Activated naive CD8-positive, alpha-beta T cell treated with anti-CD3 and anti-CD28 coated beads, Interleukin-2, amount 10 ng/mL, durations not matched to agents 7 days and 5 days (primary cell): ENCODE measurements at regions not wholly inside any gene's neighbourhood (a gene's known extent, or its start where the extent isn't known, plus 50 kb on each side); places are given as distances from the start of the nearest gene placed in this dataset.
"Not testable (repeated sequence)": the region's sequence is repeated elsewhere in the genome, so short reads cannot be mapped to it uniquely, and the experiment has no call there.

Experiments used
- ATAC-seq: fragments of 150-1000 bp; cut with Tn5 transposase; one replicate; pipeline ENCODE4 v1.10.0; 2021; ENCODE audit warnings: low read depth, moderate library complexity
- POLR2A ChIA-PET: fragments of 350-600 bp; sonication (Branson Sonifier 250); formaldehyde crosslinking; loops from one replicate; lab custom pipeline; 2021; ENCODE audit warnings: antibody characterized with exemption; lab: Charles Lee
- DNase-seq: peaks from one replicate; pipeline ENCODE4 v3.0.0; 2021
- H3K27ac Mint-ChIP-seq: one replicate; pipeline ENCODE4 v1.8.0; 2022; ENCODE audit warnings: mild to moderate bottlenecking, mixed read lengths
- H3K27me3 Mint-ChIP-seq: one replicate; pipeline ENCODE4 v1.8.0; 2022; ENCODE audit warnings: mild to moderate bottlenecking, moderate library complexity, mixed read lengths
- H3K36me3 Mint-ChIP-seq: one replicate; pipeline ENCODE4 v1.8.0; 2021; ENCODE audit warnings: mild to moderate bottlenecking, mixed read lengths
- H3K4me1 Mint-ChIP-seq: one replicate; pipeline ENCODE4 v1.8.0; 2021; ENCODE audit warnings: mixed read lengths
- H3K4me3 Mint-ChIP-seq: one replicate; pipeline ENCODE4 v1.8.0; 2022; ENCODE audit warnings: mild to moderate bottlenecking, moderate library complexity, mixed read lengths
- H3K9me3 Mint-ChIP-seq: one replicate; pipeline ENCODE4 v1.8.0; 2021; ENCODE audit warnings: mixed read lengths

- Mint-ChIP-seq H3K27ac (no peak overlapping the region), H3K4me1 (no peaks in the 10 kb centered on the region), H3K4me3 (no peak overlapping the region), H3K36me3 (no peaks in the 10 kb centered on the region), H3K27me3 (peaks cover 2% of the 10 kb centered on the region), H3K9me3 (no peaks in the 10 kb centered on the region)
- DNase-seq (no peak), ATAC-seq (no peak)
- POLR2A ChIA-PET, result no interaction called here
These were observed 224.7 kb upstream of the POU1F1 start for GRCh38 chr3:87501076-87501475.

DNA sequence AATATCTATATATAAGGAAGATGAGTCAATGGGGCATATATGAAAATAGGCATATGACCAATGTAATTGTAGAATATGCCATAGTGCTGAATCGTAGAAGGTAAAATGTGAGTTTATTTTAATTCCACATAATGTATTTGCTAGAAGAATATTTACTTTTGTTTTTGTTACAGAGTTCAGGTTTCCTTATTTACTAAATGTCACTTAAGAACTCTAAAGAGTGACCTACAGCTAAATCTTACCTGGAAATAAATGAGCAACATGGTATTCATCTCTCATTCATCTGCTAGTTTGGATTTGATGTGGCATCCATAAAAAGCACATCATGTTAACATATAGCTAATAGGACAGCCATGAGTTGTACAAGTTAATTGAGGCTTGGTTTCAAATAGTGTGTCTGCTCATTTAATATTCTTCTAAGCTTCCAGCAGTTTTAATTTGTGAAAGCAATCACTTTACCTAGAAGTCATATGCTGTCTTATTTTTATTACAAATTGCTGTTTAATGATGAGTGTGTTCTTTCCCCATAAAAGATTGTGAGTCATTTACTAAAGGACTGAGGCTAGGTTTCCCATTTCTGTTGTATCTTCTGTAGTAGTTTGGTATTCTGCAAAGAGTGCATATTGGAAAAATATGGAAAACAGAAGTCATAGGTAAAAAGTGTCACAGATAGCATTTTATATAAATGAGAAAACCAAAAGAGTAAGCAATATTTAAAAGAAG lies 222.1 kb upstream of the POU1F1 start:
- Mint-ChIP-seq H3K27me3 (no peaks in the 10 kb centered on the region), H3K27ac (no peak overlapping the region), H3K4me1 (no peaks in the 10 kb centered on the region), H3K9me3 (no peaks in the 10 kb centered on the region), H3K36me3 (no peaks in the 10 kb centered on the region), H3K4me3 (no peak overlapping the region)
- DNase-seq (no peak), ATAC-seq (no peak)
- POLR2A ChIA-PET, result no interaction called here

GRCh38 chr3:87495938-87496337 lies 219.6 kb upstream of the POU1F1 start:
- no peaks in the 10 kb centered on the region for H3K9me3 Mint-ChIP-seq
- ATAC-seq, result no peak
- no peak overlapping the region for H3K4me3 Mint-ChIP-seq
- POLR2A ChIA-PET, result no interaction called here
- no peaks in the 10 kb centered on the region for H3K36me3 Mint-ChIP-seq
- H3K4me1 Mint-ChIP-seq, result no peaks in the 10 kb centered on the region
- no peak for DNase-seq
- H3K27ac Mint-ChIP-seq, result no peak overlapping the region
- no peaks in the 10 kb centered on the region for H3K27me3 Mint-ChIP-seq

DNA sequence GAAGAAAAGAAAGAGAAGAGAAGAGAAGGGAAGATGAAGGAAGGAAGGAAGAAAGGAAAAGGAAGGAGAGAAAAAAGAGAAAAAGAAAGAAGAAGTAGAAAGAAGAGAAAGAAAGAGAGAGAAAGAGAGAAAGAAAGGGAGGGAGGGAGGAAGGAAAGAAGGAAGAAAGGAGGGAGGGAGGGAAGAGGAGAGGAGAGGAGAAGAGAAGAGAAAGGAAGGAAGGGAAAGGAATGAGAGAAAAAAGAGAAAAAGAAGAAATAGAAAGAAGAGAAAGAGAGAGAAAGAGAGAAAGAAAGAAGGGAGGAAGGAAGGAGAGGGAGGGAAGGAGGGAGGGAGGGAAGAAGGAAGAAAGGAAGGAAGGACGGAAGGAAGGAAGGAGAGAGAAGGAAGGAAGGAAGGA lies 217.9 kb upstream of the POU1F1 start:
- H3K4me3 Mint-ChIP-seq, result no peak overlapping the region
- H3K27ac Mint-ChIP-seq, result no peak overlapping the region
- no peaks in the 10 kb centered on the region for H3K4me1 Mint-ChIP-seq
- H3K27me3 Mint-ChIP-seq, result no peaks in the 10 kb centered on the region
- H3K36me3 Mint-ChIP-seq, result no peaks in the 10 kb centered on the region
- POLR2A ChIA-PET, result no interaction called here
- ATAC-seq (no peak), DNase-seq (no peak)
- no peaks in the 10 kb centered on the region for H3K9me3 Mint-ChIP-seq

DNA sequence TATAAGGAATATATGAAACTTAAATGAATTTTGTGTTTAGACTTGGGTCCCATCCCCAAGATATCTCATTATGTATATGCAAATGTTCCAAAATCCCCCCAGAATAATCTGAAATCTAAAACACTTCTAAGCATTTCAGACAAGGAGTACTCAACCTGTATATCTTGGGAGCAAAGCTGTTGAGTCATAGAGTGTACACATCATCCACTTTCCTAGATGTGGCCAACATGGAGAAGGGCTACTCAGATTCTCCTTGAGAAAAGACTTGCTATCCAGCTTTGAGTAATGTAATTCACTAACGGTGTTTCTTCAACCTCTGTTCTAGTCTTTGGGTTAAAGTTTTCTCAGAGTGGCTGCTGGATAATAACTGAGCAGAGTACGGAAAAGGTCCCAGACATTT lies 215.5 kb upstream of the POU1F1 start:
- no peak overlapping the region for H3K27ac Mint-ChIP-seq
- H3K9me3 Mint-ChIP-seq, result no peaks in the 10 kb centered on the region
- H3K4me1 Mint-ChIP-seq, result no peaks in the 10 kb centered on the region
- no peak overlapping the region for H3K4me3 Mint-ChIP-seq
- POLR2A ChIA-PET, result no interaction called here
- no peaks in the 10 kb centered on the region for H3K27me3 Mint-ChIP-seq
- no peak for DNase-seq
- no peak for ATAC-seq
- no peaks in the 10 kb centered on the region for H3K36me3 Mint-ChIP-seq

- H3K36me3 Mint-ChIP-seq, result no peaks in the 10 kb centered on the region
These were observed 213.5 kb upstream of the POU1F1 start for GRCh38 chr3:87489892-87490291.

DNA sequence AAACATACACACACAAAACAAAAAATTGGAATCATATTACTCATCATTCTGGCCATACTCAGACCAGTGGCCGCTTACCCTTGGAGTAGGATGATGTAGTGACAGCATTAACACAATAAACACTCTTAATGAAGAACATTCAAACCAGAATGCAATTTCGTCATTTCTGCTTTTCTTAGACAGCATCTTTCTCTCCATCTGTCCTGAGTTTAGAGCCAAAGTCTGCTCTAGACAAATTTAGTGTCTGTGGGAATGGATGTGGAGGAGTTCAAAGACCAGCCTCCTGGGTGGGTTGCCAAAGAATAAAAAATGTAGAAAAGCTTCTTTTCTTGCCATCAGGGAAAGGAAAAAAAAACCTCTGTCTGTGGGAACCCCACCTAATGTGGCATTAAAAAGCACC lies 212.4 kb upstream of the POU1F1 start:
- no peak overlapping the region for H3K4me3 Mint-ChIP-seq

More at GRCh38 chr3:87489892-87490291, 213.5 kb upstream of the POU1F1 start:
- no peak for ATAC-seq
- H3K27me3 Mint-ChIP-seq, result no peaks in the 10 kb centered on the region
- H3K4me3 Mint-ChIP-seq, result no peak overlapping the region
- no peaks in the 10 kb centered on the region for H3K9me3 Mint-ChIP-seq
- POLR2A ChIA-PET, result no interaction called here
- H3K4me1 Mint-ChIP-seq, result no peaks in the 10 kb centered on the region
- no peak for DNase-seq
- H3K27ac Mint-ChIP-seq, result no peak overlapping the region

DNA sequence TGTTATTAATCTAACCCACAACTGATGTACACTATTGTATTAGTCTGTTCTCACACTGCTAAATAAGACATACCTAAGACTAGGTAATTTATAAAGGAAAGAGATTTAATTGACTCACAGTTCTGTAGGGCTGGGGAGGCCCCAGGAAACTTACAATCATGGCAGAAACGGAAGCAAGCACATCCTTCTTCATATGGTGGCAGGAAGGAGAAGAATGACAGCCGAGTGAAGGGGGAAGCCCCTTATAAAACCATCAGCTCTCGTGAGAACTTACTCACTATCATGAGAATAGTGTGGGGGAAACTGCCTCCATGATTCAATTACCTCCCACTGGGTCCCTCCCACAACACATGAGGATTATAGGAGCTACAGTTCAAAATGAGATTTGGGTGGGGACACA lies 210.3 kb upstream of the POU1F1 start:
- ATAC-seq, H3K27ac Mint-ChIP-seq, H3K4me1 Mint-ChIP-seq, DNase-seq, POLR2A ChIA-PET, H3K4me3 Mint-ChIP-seq, H3K36me3 Mint-ChIP-seq, H3K27me3 Mint-ChIP-seq, H3K9me3 Mint-ChIP-seq: not testable (repeated sequence)

More for the DNA sequence above, 212.4 kb upstream of the POU1F1 start:
- no peak overlapping the region for H3K27ac Mint-ChIP-seq
- POLR2A ChIA-PET, result no interaction called here
- no peaks in the 10 kb centered on the region for H3K27me3 Mint-ChIP-seq
- no peaks in the 10 kb centered on the region for H3K36me3 Mint-ChIP-seq
- no peaks in the 10 kb centered on the region for H3K4me1 Mint-ChIP-seq
- ATAC-seq (no peak), DNase-seq (no peak)
- H3K9me3 Mint-ChIP-seq, result no peaks in the 10 kb centered on the region

GRCh38 chr3:87486115-87486514 lies 209.7 kb upstream of the POU1F1 start:
- H3K27ac Mint-ChIP-seq, result no peak overlapping the region
- no peaks in the 10 kb centered on the region for H3K4me1 Mint-ChIP-seq
- H3K36me3 Mint-ChIP-seq, result no peaks in the 10 kb centered on the region
- H3K4me3 Mint-ChIP-seq, result no peak overlapping the region
- no peaks in the 10 kb centered on the region for H3K27me3 Mint-ChIP-seq
- DNase-seq, result no peak
- no peaks in the 10 kb centered on the region for H3K9me3 Mint-ChIP-seq
- no peak for ATAC-seq
- POLR2A ChIA-PET, result no interaction called here

DNA sequence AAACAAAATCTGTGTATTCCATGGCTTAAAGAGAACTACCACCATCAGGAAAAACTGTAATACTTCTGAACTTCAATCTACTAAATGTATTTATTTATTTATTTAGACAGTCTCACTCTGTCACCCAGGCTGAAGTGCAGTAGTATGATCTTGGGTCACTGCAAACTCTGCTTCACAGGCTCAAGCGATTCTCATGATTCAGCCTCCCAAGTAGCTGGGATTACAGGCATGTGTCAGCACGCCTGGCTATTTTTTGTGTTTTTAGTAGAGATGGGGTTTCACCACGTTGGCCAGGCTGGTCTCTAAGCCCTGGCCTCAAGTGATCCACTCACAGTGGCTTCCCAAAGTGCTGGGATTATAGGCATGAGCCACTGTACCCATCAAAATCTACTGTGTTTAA lies 202.3 kb upstream of the POU1F1 start:
- POLR2A ChIA-PET, result no interaction called here
- no peak overlapping the region for H3K27ac Mint-ChIP-seq

DNA sequence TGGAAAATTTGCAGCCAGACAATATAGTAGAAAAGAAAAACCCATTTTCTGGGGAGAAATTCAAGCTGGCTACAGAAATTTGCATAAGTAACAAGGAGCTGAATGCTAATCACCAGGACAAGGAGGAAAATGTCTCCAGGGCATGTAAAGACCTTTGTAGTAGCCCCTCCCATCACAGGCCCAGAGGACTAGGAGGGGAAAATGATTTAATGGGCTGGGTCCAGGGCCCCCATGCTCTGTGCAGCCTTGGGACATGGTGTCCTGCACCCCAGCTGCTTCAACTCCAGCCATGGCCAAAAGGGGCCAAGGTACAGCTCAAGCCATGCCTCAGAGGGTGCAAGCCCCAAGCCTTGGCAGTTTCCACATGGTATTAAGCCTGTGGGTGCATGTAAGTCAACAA lies 197.6 kb upstream of the POU1F1 start:
- Mint-ChIP-seq H3K4me1 (no peaks in the 10 kb centered on the region), H3K9me3 (no peaks in the 10 kb centered on the region), H3K4me3 (no peak overlapping the region), H3K36me3 (no peaks in the 10 kb centered on the region), H3K27me3 (no peaks in the 10 kb centered on the region), H3K27ac (no peak overlapping the region)
- POLR2A ChIA-PET, result no interaction called here
- ATAC-seq (no peak), DNase-seq (no peak)

More for the DNA sequence above, 202.3 kb upstream of the POU1F1 start:
- no peak overlapping the region for H3K4me3 Mint-ChIP-seq
- no peaks in the 10 kb centered on the region for H3K36me3 Mint-ChIP-seq
- H3K4me1 Mint-ChIP-seq, result no peaks in the 10 kb centered on the region
- no peak for ATAC-seq
- no peak for DNase-seq
- H3K27me3 Mint-ChIP-seq, result no peaks in the 10 kb centered on the region
- no peaks in the 10 kb centered on the region for H3K9me3 Mint-ChIP-seq

DNA sequence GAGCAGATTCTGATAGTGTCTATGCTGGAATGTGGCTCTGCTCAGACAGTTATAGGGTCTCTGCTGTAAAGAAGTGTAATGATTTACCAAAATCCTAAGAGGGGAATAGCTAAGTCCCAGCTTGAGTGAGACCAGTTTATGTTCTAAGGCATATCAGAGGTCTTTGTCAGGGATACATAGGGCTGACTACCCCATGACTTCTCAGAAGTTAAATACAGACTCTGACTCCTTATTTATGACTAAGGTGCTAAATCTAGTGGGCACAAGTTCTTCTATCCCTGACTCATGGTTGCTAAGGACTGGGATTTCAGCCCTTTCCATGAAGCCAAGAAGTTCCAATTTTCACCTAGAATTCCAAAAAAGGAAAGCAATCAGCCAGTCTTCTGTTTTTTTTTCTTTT lies 192.6 kb upstream of the POU1F1 start:
- Mint-ChIP-seq H3K4me3 (no peak overlapping the region), H3K36me3 (no peaks in the 10 kb centered on the region), H3K9me3 (peaks cover 1% of the 10 kb centered on the region), H3K27me3 (no peaks in the 10 kb centered on the region), H3K4me1 (no peaks in the 10 kb centered on the region), H3K27ac (no peak overlapping the region)
- POLR2A ChIA-PET, result no interaction called here
- no peak for DNase-seq
- no peak for ATAC-seq

DNA sequence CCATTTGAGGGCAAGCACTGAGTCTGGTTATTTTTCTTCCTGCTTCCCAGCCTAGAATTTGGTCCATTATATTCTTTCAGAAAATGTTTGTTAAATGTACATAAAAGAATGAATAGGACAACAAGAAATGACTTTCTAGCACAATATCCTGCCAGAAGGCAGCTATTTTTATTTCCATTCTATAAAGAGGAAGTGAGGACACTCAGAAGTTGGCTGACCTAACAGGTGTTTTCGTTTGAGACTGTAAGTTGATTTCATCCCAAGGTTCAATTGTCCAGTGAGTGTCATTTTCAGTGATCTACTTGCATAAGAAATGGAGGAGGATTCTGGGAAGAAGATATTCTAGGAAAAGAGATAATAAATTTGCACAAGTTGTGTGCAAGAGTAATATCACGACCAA lies 191.9 kb upstream of the POU1F1 start:
- Mint-ChIP-seq H3K27ac (no peak overlapping the region), H3K9me3 (peaks cover 1% of the 10 kb centered on the region)
- POLR2A ChIA-PET, result no interaction called here

DNA sequence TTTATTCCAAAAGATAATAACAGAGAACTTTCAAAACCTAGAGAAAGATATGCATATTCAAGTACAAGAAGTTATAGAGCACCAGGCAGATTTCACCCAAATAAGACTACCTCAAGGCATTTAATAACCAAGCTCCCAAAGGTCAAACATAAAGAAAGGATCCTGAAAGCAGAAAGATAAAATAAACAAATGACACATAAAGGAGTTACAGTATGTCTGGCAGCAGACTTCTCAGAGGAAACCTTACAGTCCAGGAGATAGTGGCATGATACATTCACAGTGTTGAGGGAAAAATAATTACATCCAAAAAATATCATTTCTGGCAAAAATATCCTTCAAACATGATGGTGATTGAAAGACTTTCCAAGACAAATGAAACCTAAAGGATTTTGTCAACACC lies 185.8 kb upstream of the POU1F1 start:
- POLR2A ChIA-PET, result no interaction called here
- DNase-seq (no peak), ATAC-seq (no peak)
- Mint-ChIP-seq H3K36me3 (no peaks in the 10 kb centered on the region), H3K27me3 (no peaks in the 10 kb centered on the region), H3K9me3 (peaks cover 1% of the 10 kb centered on the region), H3K27ac (no peak overlapping the region), H3K4me3 (no peak overlapping the region), H3K4me1 (no peaks in the 10 kb centered on the region)

More for the DNA sequence above, 191.9 kb upstream of the POU1F1 start:
- ATAC-seq, result no peak
- Mint-ChIP-seq H3K36me3 (no peaks in the 10 kb centered on the region), H3K4me1 (no peaks in the 10 kb centered on the region), H3K4me3 (no peak overlapping the region), H3K27me3 (no peaks in the 10 kb centered on the region)
- no peak for DNase-seq
